DMS79 treated with DMSO at 0.1 percent for 48 hours (cell line): ENCODE measurements at regions not wholly inside any gene's neighbourhood (a gene's known extent, or its start where the extent isn't known, plus 50 kb on each side); places are given as distances from the start of the nearest gene placed in this dataset.
"Not testable (repeated sequence)": the region's sequence is repeated elsewhere in the genome, so short reads cannot be mapped to it uniquely, and the experiment has no call there.

ENCODE experiments used
- DNase-seq: peaks from one replicate; lab custom pipeline; 2025; lab: John Stamatoyannopoulos, UW

DNA sequence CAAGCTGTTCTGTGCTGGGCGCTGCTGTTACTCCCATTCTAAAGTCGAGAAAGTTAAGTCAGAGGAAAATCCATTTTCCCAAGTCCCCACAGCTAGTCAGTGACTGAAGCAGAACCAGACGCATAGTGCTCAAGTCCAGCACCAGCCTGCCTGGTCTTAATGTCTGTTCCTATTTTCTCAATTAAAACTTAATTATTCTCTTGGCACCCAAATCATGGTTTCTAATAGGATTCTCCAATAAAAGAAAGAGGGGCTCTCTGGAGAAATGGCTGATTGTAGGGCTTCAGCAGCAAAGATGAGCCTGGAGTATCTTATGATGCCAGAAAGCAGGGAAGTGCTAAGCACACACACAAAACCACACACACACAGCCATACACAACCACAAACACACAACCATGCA is 531.0 kb upstream of the SALL3 start:
- no peak for DNase-seq

- DNase-seq = no peak
Observed at GRCh38 chr18:78454221-78454620, 525.4 kb upstream of the SALL3 start.

GRCh38 chr18:78455386-78455785 is 524.2 kb upstream of the SALL3 start:
- DNase-seq = no peak

GRCh38 chr18:78457011-78457410 is 522.6 kb upstream of the SALL3 start:
- DNase-seq = no peak

DNA sequence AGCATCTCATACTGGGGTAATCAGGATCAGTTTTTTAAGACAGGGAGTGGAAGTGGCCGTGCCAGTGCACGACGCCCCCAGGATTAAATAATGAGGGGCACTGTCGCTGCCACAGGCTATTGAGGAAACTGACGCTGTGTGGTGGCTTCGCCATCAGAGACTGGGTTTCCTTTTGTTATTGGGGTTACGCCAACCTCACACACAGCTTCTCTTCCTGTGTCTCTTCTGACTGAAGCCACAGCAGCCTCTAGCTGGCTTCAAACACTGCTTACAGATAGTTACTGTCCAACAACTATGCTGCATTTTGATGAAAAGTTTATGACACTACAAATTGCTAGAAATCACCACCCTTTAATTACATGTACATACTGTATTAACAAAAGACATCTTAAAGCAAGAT is 521.9 kb upstream of the SALL3 start:
- DNase-seq = no peak

DNA sequence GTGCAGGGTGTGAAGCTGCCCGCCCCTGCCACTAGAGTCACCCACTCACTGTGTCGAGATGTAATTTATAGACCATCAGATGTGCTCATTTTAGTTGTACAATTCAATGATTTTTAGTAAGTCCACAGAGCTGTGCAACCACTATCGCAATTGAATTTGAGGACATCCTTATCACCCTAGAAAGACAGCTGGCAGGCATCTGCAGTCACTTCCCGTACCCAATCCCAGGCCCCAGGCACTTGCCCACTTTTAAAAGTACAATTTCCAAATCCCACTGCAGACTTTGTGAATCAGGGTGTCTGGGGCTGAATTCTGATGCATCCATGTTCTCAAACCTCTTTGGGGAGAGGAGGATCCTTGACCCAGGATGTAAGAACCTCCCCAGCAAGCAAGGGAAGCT is 521.3 kb upstream of the SALL3 start:
- DNase-seq = no peak

GRCh38 chr18:78459668-78460067 is 520.0 kb upstream of the SALL3 start:
- no peak for DNase-seq

- no peak for DNase-seq
Observed at GRCh38 chr18:78460558-78460957, 519.1 kb upstream of the SALL3 start.

DNA sequence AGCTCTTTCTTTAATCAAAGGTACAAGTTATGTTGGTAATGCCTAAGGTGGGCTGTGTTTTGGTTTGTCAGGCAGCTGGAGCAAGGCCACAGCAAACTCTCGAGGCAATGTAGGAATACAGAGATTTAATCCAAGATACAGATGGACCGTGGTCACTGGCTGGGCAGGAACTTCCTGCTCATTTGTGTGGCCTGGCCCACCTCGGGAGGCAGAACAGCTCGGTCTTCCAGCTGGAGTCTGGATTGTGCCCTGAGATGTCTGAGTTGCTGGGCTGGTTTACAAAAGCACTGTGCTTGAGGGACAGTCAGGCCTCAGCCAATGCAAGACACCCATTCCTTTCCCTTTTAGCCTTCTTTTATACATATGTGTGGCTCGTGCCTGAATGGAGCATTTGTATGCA is 506.1 kb upstream of the SALL3 start:
- DNase-seq = no peak

GRCh38 chr18:78477840-78478239 is 501.8 kb upstream of the SALL3 start:
- DNase-seq = no peak

GRCh38 chr18:78479443-78479842 is 500.2 kb upstream of the SALL3 start:
- no peak for DNase-seq

DNA sequence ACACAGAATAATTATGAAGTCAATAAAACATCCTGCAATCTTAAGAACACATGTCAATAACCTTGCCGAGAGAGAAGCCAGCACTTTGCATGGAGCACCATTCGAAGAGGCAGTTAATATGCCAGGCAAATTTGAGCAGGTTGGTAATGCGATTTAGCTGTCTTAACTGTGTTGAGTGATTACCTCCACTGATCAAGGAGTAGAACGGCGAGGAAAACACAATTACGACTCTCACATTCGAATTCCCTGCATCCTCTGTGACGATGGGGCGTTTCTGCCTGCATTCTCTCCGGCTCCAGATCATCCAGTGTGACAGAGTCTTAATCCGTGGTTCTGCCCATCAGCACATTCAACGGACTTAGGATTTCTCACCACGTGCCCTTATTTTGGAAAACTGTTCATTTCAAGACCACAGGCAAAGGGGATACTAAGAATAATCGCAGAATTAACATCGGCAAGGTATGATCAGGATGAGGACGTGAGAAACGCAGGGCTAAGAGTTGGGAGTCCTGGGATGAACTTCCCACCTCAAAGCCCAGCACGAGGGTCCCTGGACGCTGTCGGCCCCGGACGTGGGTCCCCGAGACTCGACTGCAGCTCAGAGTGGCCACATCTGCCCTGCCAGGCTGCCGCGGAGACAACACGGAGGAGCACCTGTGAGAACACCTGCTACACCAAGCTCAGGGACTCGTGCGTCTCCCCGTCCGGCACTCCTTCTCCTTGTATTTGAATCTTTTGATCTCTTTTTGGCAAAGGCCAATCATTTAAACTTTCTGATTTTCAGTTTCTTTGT is 499.2 kb upstream of the SALL3 start:
- no peak for DNase-seq

GRCh38 chr18:78482378-78482777 is 497.2 kb upstream of the SALL3 start:
- DNase-seq = no peak

- no peak for DNase-seq
Observed at GRCh38 chr18:78487649-78488048, 492.0 kb upstream of the SALL3 start.

DNA sequence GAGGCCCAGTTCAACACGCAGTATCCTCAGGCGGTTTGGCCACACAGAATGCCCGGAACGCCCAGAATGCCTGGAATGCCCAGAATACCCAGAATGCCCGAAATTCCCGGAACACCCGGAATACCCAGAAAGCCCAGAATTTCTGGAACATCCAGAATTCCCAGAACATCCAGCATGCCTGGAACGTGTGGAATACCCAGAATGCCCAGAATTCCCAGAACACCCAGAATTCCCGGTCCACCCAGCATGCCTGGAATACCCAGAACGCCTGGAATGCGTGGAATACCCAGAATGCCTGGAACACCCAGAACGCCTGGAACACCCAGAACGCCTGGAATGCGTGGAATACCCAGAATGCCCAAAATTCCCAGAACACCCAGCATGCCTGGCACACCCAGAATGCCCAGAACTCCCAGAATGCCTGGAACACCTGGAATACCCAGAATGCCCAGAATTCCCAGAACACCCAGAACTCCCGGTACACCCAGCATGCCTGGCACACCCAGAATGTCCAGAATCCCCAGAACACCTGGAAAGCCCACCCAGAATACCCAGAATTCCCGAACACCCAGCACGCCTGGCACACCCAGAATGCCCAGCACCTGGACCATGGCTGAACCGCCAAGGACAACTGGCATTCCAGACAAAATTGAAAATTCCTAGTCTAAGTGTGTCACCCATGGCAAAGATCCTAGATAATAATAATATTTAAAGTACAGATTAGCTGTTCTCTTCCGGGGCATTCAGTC is 487.4 kb upstream of the SALL3 start:
- DNase-seq = no peak

DNA sequence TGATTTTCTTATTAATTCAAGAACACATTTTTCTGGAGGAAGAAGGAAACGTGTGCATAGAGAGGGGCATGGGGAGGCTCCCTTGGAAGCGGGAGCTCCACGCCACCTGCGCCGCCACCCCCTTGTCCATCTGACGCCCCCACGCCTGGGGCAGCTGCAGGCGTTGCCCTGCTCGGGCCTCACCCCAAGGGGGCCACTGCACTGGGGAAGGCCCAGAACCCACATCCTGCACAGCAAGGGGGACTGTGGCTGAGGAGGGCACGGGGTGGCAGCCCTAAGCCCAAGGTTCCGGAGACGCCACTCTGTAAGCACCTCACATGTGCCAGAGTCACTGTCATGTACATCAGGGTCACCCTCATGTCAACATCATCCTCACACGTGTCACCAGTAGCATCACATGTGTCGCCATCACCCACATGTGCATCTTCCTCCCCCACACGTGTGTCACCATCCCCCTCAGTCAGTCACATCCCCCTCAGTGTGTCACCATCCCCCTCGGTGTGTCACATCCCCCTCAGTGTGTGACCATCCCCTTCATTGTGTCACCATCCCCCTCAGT is 486.7 kb upstream of the SALL3 start:
- DNase-seq = no peak

GRCh38 chr18:78493490-78493889 is 486.1 kb upstream of the SALL3 start:
- not testable (repeated sequence) for DNase-seq

GRCh38 chr18:78494204-78495085 is 485.2 kb upstream of the SALL3 start:
- DNase-seq = no peak

- no peak for DNase-seq
Observed at GRCh38 chr18:78495550-78495949, 484.1 kb upstream of the SALL3 start.

GRCh38 chr18:78496079-78496478 is 483.5 kb upstream of the SALL3 start:
- DNase-seq = no peak

DNA sequence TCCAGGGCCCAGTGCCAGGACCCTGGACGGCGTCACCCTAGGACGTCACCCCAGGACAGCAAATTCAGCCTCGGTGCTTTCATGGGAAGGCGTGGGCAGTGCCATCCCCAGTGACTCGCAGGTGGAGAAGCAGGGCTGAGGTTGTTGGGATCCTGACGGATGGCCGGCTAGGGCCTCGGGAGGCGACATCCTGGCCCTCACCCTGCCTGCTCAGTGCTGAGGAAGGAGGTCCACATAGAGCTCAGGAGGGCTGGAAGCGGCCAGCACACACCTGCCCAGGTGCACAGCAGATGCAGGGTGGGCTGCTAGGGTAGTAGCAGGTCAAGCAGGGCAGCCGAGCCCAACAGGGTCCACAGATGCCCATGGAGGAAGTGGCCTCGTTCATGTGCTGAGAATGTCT is 482.0 kb upstream of the SALL3 start:
- no peak for DNase-seq

GRCh38 chr18:78499586-78499985 is 480.0 kb upstream of the SALL3 start:
- DNase-seq = no peak
